Right cardiac atrium (tissue), 5 donors: ENCODE measurements at regions not wholly inside any gene's neighbourhood (a gene's known extent, or its start where the extent isn't known, plus 50 kb on each side); places are given as distances from the start of the nearest gene placed in this dataset.

Experiments used
- ATAC-seq, 2 donors: fragments of 200-7000 bp; cut with Tn5 transposase; one replicate each; pipeline versions ENCODE4 v1.8.0 to v1.9.1; 2020; ENCODE audit warnings: moderate library complexity in 2 of 2, mild to moderate bottlenecking in 1 of 2
- DNase-seq, 3 donors: peaks; one replicate each; pipeline ENCODE4 v3.0.0-alpha.2; 2020
- H3K27ac ChIP-seq: one replicate; pipeline ENCODE4 v1.5.1; 2013; ENCODE audit warnings: mild to moderate bottlenecking, low read length, control low read depth, moderate library complexity
- H3K27me3 ChIP-seq: one replicate; pipeline ENCODE4 v1.6.1; 2013; ENCODE audit not compliant: control insufficient read depth, insufficient read depth
- H3K4me1 ChIP-seq: one replicate; pipeline ENCODE4 v1.6.1; 2013; ENCODE audit warnings: low read length; ENCODE audit not compliant: control insufficient read depth, insufficient read depth
- H3K4me3 ChIP-seq: one replicate; pipeline ENCODE4 v1.5.1; 2013; ENCODE audit warnings: low read length, control low read depth
- H3K9me3 ChIP-seq: one replicate; pipeline ENCODE4 v1.6.1; 2013; ENCODE audit warnings: low read length; ENCODE audit not compliant: control insufficient read depth
- WGBS: extraction: QIAGEN DNeasy Blood & Tissue Kit; methylation state at CpG from one replicate; pipeline ENCODE4 v1.1.7; 2013; 5-methylcytosine and 5-hydroxymethylcytosine counted together
- intact Hi-C, 4 donors: fragments of 100-400 bp; cut with DNase I; formaldehyde crosslinking; loops; one replicate each; pipeline versions ENCODE4 v1.11.0 to v1.14.0; 2022 to 2023
- donor health status: healthy with polysubstance abuse.
- donor health status: DM: no; HTN: yes; CAD: no.
- donor health status: DM: no; HTN: no; CAD: no.
- donor health status: DM: no; HTN: yes; CAD: no; lungs with severe emphysema.
- donor health status: DM: yes; HTN: yes; CAD: no.

GRCh38 chr1:82472489-82473131 is 671.9 kb downstream of the ADGRL2 start:
- WGBS, result 91% methylated on average over 2 of the region's 2 CpGs
- no peaks in the 10 kb centered on the region for H3K4me1 ChIP-seq
- H3K27ac ChIP-seq, result no peak overlapping the region
- peaks cover 2% of the 10 kb centered on the region for H3K27me3 ChIP-seq
- no peak overlapping the region for H3K4me3 ChIP-seq
- intact Hi-C loops, result no loop called here
- no peak for ATAC-seq
- H3K9me3 ChIP-seq, result no peaks in the 10 kb centered on the region
- no peak for DNase-seq

DNA sequence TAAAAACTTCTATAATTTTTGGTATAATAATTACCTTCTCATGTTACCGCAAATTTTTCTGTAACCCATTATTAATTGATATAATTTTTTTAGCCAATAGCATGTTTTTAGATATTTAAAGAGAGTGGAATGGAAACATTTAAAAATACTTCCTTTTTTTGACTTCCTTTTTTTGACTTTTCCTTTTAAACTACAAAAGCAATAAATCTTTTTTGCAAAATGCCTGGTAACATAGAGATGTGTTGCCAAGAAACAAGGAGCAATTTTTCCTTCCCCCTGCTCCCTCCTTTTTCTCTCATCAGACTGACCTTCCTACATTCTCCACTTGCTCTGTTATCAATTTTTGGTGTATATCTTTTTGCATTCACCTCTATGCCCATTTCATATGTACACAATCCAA is 666.2 kb downstream of the ADGRL2 start:
- DNase-seq (no peak), ATAC-seq (no peak)
- 86% methylated on average over 1 of the region's 1 CpG for WGBS
- Histone ChIP-seq H3K27ac (no peak overlapping the region), H3K4me3 (no peak overlapping the region), H3K27me3 (no peaks in the 10 kb centered on the region), H3K9me3 (no peaks in the 10 kb centered on the region), H3K4me1 (peaks cover 2% of the 10 kb centered on the region)
- intact Hi-C loops, result no loop called here

DNA sequence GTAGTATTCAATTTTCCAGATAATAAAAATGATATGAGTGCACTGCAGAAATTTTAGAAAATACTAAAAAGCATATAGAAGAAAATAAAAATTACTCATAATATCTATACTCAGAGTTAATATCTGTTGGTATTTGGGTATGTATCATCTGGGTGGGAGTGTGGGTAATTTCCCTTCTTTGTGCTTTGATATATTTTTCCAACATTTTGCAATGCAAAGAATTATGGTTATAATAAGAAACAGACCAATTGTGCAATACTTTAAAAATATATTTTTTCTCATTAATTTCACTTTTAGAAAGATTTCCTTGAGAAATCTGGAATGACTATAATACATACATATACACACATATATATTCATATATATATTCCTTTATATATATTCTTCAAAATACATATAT is 665.7 kb downstream of the ADGRL2 start:
- intact Hi-C loops, result no loop called here
- peaks cover 2% of the 10 kb centered on the region for H3K4me1 ChIP-seq
- H3K4me3 ChIP-seq, result no peak overlapping the region
- DNase-seq (no peak), ATAC-seq (no peak)
- no peaks in the 10 kb centered on the region for H3K27me3 ChIP-seq
- no peaks in the 10 kb centered on the region for H3K9me3 ChIP-seq
- no peak overlapping the region for H3K27ac ChIP-seq

DNA sequence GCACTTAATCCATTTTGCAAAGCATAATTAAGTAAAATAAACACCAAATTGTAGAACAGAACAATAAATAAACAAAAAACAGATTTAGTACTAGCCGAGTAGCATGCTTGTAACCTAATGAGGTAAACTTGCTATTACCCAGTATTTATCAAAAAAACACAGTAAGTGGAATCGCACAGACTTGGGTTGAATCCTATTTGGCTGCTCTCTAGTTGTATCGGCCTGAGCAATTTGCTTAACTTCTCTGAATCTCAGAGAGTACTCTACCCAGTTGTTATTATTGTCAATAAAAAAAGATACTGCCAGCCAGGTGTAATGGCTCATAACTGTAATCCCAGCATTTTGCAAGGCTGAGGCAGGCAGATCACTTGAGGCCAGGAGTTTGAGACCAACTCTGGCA is 664.3 kb downstream of the ADGRL2 start:
- no peaks in the 10 kb centered on the region for H3K9me3 ChIP-seq
- H3K4me3 ChIP-seq, result no peak overlapping the region
- 51% methylated on average over 3 of the region's 3 CpGs for WGBS
- ATAC-seq (no peak), DNase-seq (no peak)
- no peak overlapping the region for H3K27ac ChIP-seq
- intact Hi-C loops, result no loop called here
- no peaks in the 10 kb centered on the region for H3K27me3 ChIP-seq
- peaks cover 2% of the 10 kb centered on the region for H3K4me1 ChIP-seq

DNA sequence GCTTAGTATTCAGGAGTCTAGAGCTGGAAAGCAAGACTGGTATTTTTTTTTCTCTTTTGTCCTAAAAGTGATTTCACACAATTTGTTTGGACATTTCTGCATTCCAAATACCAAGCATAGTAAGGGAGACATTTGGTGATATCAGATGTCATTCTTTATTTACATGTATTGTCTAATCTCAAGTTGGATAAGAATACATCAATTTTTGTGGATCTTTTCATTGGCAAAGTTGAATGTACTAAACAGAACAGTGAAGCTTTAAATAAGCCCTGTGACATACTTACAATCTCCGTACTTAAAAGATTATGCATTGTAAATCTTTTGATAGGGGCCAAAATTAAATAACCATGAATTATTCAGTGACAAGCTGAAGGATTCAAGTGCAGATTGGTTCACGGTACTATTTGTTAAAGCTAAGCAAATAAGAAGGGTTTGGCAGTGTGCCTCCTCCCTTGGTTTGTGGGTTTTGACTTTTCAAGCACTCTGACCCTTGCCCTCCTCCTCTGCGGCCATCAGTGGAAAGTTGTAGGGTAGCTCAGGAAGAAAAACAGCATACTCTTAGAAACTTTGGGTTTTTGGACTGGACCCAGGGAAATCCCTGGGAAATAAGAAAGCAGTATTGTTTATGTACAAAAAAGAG is 663.7 kb downstream of the ADGRL2 start:
- Histone ChIP-seq H3K9me3 (no peaks in the 10 kb centered on the region), H3K4me1 (peaks cover 2% of the 10 kb centered on the region), H3K27me3 (no peaks in the 10 kb centered on the region), H3K4me3 (no peak overlapping the region), H3K27ac (no peak overlapping the region)
- ATAC-seq (peak; percentile 62 to 65), DNase-seq (peak in 2 of 3 donors; percentile 18 to 52)
- intact Hi-C loops, result no loop called here
- WGBS, result 37% methylated on average over 3 of the region's 3 CpGs

- Histone ChIP-seq H3K27me3 (no peaks in the 10 kb centered on the region), H3K4me1 (peaks cover 2% of the 10 kb centered on the region), H3K9me3 (no peaks in the 10 kb centered on the region), H3K4me3 (no peak overlapping the region), H3K27ac (no peak overlapping the region)
- WGBS, result 74% methylated on average over 1 of the region's 1 CpG
- DNase-seq (no peak), ATAC-seq (no peak)
- intact Hi-C loops, result no loop called here
These were observed 663.2 kb downstream of the ADGRL2 start for GRCh38 chr1:82463951-82464350.

GRCh38 chr1:82462366-82462765 is 661.6 kb downstream of the ADGRL2 start:
- Histone ChIP-seq H3K27ac (no peak overlapping the region), H3K4me1 (peaks cover 2% of the 10 kb centered on the region), H3K4me3 (no peak overlapping the region), H3K27me3 (no peaks in the 10 kb centered on the region), H3K9me3 (no peaks in the 10 kb centered on the region)
- WGBS, result 16% methylated on average over 1 of the region's 1 CpG
- ATAC-seq (no peak), DNase-seq (no peak)
- intact Hi-C loops, result no loop called here

DNA sequence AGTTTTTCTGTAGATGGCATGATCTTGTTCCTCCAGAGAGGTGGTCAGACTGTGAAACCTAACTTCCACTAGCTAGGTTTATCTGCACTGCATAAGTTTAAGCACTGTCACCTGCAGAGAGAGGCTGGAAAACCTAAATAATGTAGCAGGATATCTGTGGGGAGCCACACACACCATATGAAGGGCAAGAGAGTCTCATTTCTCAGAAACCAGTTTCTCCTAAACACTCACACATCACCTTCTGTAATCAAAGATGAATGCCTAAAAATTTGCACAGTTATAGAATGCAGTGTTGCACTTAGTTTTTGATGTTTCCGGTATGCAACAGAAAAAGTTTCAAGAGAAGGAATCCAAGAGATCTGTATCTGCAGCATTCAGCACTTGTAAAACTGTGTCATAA is 654.6 kb downstream of the ADGRL2 start:
- DNase-seq, result no peak
- no peaks in the 10 kb centered on the region for H3K9me3 ChIP-seq
- no peaks in the 10 kb centered on the region for H3K4me1 ChIP-seq
- WGBS, result 58% methylated on average over 1 of the region's 1 CpG
- no peak overlapping the region for H3K27ac ChIP-seq
- intact Hi-C loops, result no loop called here
- H3K27me3 ChIP-seq, result no peaks in the 10 kb centered on the region
- H3K4me3 ChIP-seq, result no peak overlapping the region
- ATAC-seq, result no peak

GRCh38 chr1:82454431-82454830 is 653.7 kb downstream of the ADGRL2 start:
- intact Hi-C loops, result no loop called here
- H3K4me3 ChIP-seq, result no peak overlapping the region
- ATAC-seq (no peak), DNase-seq (no peak)
- no peaks in the 10 kb centered on the region for H3K27me3 ChIP-seq
- H3K4me1 ChIP-seq, result no peaks in the 10 kb centered on the region
- 78% methylated on average over 3 of the region's 3 CpGs for WGBS
- no peak overlapping the region for H3K27ac ChIP-seq
- H3K9me3 ChIP-seq, result no peaks in the 10 kb centered on the region

- Histone ChIP-seq H3K4me1 (no peaks in the 10 kb centered on the region), H3K27ac (no peak overlapping the region), H3K4me3 (no peak overlapping the region), H3K27me3 (no peaks in the 10 kb centered on the region), H3K9me3 (no peaks in the 10 kb centered on the region)
- 95% methylated on average over 1 of the region's 1 CpG for WGBS
- no peak for ATAC-seq
- intact Hi-C loops, result no loop called here
- no peak for DNase-seq
These were observed 652.9 kb downstream of the ADGRL2 start for GRCh38 chr1:82453511-82454185.

- H3K27ac ChIP-seq, result no peak overlapping the region
- ATAC-seq, result no peak
- no peak for DNase-seq
- H3K27me3 ChIP-seq, result no peaks in the 10 kb centered on the region
- no peak overlapping the region for H3K4me3 ChIP-seq
- no peaks in the 10 kb centered on the region for H3K9me3 ChIP-seq
- intact Hi-C loops, result no loop called here
- no peaks in the 10 kb centered on the region for H3K4me1 ChIP-seq
These were observed 651.4 kb downstream of the ADGRL2 start for GRCh38 chr1:82452096-82452495.
